ENCODE measurements at regions not wholly inside any gene's neighbourhood (a gene's known extent, or its start where the extent isn't known, plus 50 kb on each side); places are given as distances from the start of the nearest gene placed in this dataset.

DNA sequence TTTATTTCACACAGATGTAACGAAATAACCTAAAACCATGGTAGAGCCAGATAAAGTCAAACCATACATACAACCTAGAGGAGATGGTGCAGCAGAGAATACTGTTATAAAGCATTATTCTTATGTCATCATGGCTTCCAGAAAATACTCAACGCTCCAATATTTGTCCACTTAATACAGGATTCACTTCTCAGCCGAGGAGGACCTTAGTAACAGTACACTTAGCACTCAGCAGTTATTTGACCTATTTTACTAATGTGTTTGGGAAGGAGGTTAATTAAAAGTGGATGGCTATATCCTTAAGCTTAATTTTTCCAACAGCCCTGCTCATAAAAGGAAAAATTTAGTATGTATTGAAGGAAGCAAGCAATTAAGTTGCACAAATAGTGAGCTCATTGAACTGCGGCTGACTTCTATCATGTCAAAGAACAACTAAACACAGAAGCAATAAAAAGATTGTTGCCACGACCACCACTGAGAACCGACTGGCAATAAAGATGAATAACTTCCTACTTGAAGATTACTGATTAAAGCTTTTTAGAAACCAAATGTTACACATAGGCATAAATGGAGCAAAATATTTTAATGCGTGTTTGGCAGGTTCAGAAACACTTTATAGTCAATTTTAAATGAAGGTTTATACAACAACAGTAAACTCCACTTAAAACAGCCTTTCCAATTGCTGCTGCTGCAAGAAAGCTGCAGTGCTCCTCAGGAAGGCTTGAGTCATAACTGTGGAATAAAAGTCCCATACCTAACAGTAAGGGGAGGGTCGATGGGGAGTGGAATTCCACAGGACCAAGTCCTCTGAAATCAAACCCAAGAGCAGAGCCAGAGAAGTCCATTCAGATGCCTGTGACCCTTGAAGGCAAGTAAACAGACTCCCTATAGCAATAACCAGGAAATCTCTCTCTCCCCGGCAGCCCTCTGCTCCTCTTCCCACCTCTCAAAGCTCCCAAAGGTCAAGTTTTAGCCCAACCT, 218.9 kb upstream of the CDKN3 start:
- no peak for DNase-seq

GRCh38 chr14:54182419-54183045, 214.3 kb upstream of the CDKN3 start:
- no peak for DNase-seq

DNA sequence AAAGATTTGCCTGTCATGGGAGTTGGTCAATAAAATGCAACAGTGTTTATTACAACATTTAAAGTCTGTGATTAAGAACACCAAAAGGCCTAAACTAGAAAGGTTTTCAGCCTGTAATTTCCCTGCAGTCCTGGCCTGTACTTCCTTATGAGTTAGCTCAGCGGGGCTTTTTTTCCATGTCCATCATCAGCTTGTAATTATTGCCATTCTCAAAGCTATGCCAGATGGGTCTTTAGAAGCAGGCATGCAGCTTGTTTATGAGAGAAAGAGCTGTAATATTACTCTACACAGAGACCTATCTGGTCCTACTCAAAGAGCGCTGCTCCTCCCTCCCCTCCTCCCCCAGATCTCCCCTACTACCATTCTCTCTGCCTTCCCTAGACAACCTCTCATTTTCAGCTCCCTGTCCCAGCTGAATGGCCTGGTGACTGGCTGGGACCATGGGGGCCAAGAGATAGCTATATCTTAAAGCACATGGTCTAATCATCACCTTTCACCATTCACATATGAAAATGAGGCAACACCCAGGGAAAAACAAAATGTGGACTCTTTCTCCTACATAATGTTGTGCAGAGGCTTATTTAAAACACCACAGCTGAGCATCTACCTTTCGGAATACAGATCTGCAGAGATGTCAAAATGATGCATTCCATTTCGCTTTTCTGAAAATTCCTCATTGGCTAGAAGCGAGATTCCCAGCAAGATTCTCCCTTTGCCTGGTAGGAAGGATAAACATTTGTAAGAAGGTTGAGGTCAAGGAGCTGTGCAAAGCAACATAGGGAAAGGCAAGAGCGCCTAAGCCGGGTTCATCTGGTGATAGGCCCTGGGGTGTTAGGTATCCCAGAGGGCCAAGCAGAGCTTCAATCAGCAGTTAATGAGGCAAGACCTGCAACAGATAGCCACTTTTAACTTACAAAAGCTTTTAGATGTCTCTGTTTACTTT, 209.7 kb upstream of the CDKN3 start:
- no peak for DNase-seq

DNA sequence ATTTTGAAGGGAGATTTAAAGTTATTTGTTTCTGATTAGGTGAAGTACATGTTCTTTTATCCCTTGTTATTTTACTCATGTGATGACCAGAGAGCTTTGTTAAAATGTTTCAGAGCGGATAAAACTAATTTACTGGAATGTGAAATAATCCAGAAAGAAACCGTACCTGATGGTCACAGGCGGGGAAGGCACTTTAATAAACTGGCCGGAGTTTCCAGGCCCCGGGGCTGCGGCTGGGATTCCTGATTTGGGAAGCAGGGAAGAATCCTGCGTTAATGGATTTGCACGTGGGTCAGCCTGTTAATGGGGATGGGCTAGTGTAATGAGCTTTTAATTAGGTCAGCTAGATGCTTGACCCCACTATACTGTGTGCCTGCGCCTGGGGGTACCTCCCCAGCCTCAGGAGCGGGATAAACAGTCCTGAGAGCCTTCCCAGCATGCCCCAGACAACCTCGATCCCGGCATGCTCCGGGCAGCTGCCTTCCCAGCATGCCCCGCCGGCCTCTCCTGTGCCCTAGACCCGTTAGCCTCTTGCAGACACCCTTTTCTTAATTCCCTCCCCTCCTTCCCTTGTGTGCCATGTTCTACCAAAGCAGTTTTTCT, 208.6 kb upstream of the CDKN3 start:
- no peak for DNase-seq

DNA sequence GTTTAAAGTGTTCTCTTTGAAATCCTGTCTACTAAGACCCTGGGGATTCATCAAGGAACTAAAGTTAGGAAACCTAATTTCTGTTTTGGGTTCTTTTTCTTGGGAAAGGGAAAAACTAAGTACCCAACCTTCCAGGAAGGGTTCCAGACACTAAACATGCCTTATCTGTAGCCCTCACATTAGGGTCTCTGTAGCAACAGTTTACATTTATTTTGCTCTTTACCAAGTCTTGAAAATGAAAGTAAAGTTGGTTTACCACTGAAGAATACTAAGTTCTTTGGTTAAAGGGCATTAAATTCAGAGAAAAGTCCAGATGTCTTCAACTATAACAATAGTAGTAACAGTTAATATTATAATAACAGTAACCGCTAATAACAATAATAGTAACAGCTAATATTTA, 207.5 kb upstream of the CDKN3 start:
- no peak for DNase-seq

DNA sequence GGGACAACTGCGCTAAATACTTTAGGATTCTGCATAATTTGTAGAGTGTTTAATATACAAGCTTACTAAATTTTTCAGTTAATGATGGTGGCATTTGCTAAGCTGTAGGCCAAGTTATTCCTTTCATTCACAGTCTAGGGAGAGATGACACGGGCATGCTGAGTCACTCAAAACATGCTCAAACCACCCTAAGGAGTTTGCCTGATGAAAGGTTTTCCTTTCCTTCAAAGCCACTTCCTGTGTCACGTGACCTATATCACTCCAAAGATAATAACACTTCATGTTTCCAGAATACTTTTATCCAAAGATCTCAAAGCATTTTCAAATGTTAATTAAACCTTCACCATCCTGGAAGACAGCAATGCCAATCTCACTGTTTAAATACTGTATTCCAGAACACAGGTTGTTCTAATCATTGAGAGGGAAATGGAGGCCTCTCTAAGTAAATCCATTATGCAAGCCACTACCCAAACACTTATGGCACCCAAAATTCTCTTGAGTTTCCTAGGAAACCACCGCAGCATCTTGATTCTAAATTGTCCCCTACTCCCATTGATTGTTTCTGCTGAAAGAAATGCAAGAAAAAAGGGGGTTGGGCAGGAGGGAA, 207.0 kb upstream of the CDKN3 start:
- peak; percentile 16 for DNase-seq

DNA sequence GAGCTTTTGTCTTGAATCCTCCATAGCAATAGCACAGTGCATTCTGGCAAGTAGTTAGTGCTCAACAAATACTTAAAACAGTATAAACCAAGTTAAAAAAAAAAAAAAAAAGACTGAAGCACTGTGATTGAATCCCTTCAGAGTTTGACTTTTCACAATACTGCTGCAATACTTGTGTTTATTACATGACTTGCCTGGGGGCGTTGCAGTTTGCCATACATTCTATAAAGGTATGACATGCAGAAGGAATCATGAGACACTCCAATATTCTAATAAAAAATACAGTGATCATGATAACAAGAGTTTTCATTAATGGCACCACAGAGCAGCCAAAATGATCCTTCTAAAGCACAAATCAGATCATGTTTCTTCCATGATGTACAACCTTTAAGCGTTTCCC, 205.0 kb upstream of the CDKN3 start:
- DNase-seq, result no peak

GRCh38 chr14:54192610-54193009, 204.2 kb upstream of the CDKN3 start:
- DNase-seq, result no peak

GRCh38 chr14:54193871-54194270, 202.9 kb upstream of the CDKN3 start:
- DNase-seq, result no peak

DNA sequence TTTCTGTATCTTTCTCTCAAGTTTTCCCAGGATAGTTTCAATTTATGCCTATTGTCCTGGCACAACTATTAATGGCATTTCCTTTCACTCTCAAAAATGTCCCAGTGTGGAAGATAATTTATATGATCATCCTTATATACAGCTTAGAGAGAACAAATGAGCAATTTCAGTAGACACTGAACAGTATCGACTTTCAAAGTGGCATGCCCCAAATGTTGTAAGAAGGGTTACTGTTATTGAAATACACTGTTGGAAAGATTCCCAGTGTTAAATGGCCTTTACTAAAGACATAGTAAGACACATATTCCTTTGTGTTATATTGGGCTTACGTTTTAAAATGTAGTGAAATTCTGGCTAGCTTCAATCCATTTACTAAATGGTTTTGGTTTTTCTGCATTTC, 202.3 kb upstream of the CDKN3 start:
- no peak for DNase-seq

GRCh38 chr14:54197369-54197768, 199.4 kb upstream of the CDKN3 start:
- DNase-seq, result no peak

GRCh38 chr14:54200726-54201125, 196.1 kb upstream of the CDKN3 start:
- DNase-seq, result no peak

- DNase-seq, result no peak
Observed at GRCh38 chr14:54202288-54202687, 194.5 kb upstream of the CDKN3 start.

DNA sequence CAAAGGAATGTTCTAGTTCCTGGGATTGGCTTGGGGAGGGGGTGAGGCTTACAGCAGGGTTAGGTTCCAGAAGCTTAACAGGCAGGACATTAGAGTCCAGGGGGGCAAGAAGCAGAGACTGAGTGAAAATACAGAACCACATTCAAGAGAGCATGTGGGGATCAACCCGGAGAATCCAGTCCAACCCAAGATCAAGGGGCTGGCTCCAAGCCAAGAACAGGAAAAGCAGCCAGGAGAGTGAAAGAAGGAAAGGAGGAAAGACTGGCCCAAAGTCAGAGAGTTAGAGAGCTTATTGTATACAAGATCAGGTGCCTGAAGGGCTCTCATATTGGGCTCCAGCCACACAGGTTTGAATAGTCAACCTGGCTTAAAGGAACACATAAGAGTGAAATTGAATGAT, 190.3 kb upstream of the CDKN3 start:
- no peak for DNase-seq

DNA sequence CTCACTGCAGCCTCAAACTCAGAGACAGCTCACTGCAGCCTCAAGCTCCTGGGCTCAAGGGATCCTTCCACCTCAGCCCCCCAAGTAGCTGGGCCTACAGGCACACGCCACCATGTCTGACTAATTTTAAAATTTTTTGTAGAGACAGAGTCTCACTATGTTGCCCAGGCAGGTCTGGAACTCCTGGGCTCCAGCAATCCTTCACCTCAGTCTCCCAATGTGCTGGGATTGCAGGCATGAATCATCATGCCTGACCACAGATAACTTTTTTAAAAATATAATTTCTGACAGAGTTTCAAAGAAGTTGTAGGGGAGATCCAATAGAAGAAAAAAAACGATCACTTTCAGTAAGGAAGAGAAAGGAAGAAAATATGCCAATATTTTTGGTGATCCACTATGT, 189.7 kb upstream of the CDKN3 start:
- DNase-seq, result no peak

GRCh38 chr14:54207476-54208462, 189.0 kb upstream of the CDKN3 start:
- DNase-seq, result no peak

DNA sequence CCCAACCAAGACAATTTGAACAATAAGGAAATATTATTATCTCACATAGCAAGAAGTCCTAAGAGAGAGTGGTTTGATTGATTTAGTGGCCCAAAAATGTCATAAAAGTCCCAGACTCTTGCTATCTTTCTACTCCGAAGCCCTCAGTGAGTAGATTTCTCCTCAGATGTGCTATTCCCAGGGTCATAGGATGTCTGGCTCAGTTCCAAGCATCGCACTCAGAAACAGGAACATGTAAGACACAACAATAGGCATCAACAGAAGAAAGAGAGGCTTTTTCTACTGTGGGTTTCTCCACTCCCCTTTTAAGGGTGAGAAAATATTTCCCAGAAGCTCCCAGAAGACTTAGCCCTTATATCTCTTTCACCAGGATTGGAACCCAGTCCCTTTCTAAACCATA, 188.1 kb upstream of the CDKN3 start:
- no peak for DNase-seq

DNA sequence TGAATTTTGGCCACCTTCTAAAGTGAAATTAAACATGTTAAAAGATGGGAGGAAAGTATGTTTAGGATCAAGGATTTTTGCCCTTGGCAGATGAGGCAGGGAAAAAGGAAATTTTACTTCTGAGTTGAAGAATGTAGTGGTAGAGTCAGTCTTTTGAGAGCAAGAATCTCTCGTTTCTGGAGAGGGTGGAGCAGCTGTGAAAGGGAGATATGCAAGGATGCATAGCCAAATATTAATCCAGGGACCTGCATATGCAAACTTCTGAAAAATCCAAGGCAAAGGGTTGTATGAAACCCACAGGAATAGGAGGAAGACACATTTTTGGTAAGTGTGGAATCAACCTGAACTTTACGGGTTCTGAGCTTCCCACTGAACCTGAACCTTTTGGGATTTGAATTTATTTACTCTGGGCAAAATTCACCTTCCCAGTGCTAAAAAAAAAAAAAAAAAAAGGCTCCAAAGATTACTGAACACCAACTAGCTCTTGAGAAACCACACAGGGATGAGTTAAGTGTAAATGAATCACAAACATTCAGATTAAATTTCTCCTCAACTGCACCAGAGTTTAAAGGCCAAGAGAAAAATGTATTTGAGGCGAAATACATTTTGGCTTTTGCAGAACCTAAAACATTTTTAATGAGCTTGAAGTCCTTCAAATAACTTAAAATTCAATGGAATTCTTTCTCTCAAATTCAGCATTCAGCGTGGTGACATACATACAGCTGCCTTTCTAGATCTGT, 187.1 kb upstream of the CDKN3 start:
- no peak for DNase-seq

- no peak for DNase-seq
Observed at GRCh38 chr14:54211551-54212308, 185.1 kb upstream of the CDKN3 start.

GRCh38 chr14:54213536-54213935, 183.3 kb upstream of the CDKN3 start:
- DNase-seq, result no peak
